ENCODE measurements at regions not wholly inside any gene's neighbourhood (a gene's known extent, or its start where the extent isn't known, plus 50 kb on each side); places are given as distances from the start of the nearest gene placed in this dataset.

GRCh38 chr20:11581271-11581670 is 336.4 kb upstream of the BTBD3 start:
- TF ChIP-seq, protein P1, sequence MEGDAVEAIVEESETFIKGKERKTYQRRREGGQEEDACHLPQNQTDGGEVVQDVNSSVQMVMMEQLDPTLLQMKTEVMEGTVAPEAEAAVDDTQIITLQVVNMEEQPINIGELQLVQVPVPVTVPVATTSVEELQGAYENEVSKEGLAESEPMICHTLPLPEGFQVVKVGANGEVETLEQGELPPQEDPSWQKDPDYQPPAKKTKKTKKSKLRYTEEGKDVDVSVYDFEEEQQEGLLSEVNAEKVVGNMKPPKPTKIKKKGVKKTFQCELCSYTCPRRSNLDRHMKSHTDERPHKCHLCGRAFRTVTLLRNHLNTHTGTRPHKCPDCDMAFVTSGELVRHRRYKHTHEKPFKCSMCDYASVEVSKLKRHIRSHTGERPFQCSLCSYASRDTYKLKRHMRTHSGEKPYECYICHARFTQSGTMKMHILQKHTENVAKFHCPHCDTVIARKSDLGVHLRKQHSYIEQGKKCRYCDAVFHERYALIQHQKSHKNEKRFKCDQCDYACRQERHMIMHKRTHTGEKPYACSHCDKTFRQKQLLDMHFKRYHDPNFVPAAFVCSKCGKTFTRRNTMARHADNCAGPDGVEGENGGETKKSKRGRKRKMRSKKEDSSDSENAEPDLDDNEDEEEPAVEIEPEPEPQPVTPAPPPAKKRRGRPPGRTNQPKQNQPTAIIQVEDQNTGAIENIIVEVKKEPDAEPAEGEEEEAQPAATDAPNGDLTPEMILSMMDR (IDR thresholded peaks at IDR 0.05; ENCODE audit: insufficient read depth, low read length): no peak
- no peak overlapping the region for H3K4me3 ChIP-seq (ENCODE audit: low read depth, low read length)
- no peak for DNase-seq (ENCODE audit: low read depth)

DNA sequence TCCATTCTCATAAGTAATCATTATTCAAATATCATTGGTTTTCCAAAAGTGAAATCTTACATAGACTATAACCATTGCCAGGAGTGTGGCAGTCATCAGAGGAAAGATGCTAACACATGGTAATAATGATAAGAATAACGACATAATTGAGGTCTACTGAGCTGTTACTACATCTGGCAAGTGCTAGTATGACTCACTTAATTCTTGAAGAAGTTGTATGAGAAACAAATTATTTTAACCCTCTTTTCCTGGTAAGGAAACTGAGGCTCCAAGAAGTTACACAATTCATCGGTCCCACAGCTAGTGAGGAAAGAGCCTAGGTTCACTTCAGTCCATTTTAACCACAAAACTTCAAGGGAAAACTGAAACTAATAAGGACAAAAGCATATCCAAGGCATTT is 335.6 kb upstream of the BTBD3 start:
- DNase-seq (ENCODE audit: low read depth): peak; percentile 7
- no peak overlapping the region for H3K4me3 ChIP-seq (ENCODE audit: low read depth, low read length)

DNA sequence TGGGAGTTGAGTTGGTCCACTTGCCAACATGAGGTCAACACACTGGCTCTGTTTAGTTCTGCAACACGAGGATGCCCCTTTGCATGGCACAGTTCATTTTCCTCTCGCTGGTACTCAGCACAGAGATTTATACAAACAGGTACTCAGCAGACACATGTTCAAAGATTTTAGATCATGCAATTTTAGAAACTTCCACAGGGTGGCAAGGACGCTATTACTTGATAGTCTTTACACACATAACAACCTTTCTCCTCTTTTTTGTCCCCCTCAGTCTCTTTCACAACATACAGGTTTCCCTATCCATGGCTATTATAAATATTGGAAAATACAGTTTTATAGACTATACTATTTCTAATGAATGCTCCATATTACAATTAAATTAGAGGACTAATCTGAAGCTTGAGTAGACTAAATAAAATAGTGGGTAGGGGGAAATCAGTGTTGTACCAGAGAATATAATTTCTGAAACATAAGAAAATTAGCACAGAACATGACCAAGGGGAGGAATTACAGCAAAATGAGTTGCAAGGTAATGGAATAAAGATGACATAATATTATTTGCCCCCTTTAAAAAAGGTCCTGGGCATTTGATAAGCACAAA is 331.8 kb upstream of the BTBD3 start:
- peak; percentile 15 for DNase-seq (ENCODE audit: low read depth)
- TF ChIP-seq, protein P1 (IDR thresholded peaks at IDR 0.05; ENCODE audit: insufficient read depth, low read length): peak; percentile 22
- no peak overlapping the region for H3K4me3 ChIP-seq (ENCODE audit: low read depth, low read length)

More for the DNA sequence above, 335.6 kb upstream of the BTBD3 start:
- TF ChIP-seq, protein P1 (IDR thresholded peaks at IDR 0.05; ENCODE audit: insufficient read depth, low read length): no peak

DNA sequence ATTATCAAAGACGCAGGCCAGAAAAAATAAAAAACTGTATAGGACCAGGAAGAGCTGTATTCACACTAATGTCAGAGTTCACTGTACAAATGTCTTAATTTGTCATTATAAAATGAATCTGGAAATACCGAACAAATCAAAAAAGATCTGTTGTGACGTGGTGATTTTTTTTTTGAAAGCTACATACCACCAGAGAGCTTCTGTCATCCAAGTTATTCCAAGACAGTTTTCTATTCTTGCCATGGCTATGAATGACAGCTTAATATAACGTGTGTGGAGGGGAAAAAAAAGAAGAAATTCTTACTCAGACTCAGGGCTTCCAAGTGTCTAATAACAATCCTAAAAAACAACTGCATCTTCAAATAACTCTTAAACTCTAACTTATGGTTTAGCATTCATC is 328.8 kb upstream of the BTBD3 start:
- TF ChIP-seq, protein P1 (IDR thresholded peaks at IDR 0.05; ENCODE audit: insufficient read depth, low read length): no peak
- no peak for DNase-seq (ENCODE audit: low read depth)
- H3K4me3 ChIP-seq (ENCODE audit: low read depth, low read length): no peak overlapping the region

GRCh38 chr20:11591965-11592364 is 325.7 kb upstream of the BTBD3 start:
- DNase-seq (ENCODE audit: low read depth): no peak
- H3K4me3 ChIP-seq (ENCODE audit: low read depth, low read length): no peak overlapping the region
- TF ChIP-seq, protein P1 (IDR thresholded peaks at IDR 0.05; ENCODE audit: insufficient read depth, low read length): no peak

DNA sequence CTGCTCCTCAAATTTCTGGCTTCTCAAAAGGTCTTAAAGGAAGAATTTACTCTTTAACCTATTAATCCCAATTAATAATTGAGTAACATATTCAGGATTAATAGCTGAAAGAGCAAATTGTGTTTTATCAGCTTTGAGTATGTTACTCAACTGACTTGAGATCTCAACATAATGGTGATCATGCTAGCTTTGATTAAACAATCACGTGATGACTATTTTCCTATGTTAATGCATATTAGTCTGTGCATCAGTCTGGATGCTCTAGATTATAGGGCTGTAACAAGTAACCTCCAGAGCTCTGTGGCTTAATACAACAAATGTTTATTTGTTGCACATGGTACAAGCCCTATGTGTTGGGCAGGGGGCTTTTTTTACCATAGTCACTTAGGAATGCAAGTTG is 313.4 kb upstream of the BTBD3 start:
- no peak for DNase-seq (ENCODE audit: low read depth)
- TF ChIP-seq, protein P1 (IDR thresholded peaks at IDR 0.05; ENCODE audit: insufficient read depth, low read length): no peak
- H3K4me3 ChIP-seq (ENCODE audit: low read depth, low read length): no peak overlapping the region

DNA sequence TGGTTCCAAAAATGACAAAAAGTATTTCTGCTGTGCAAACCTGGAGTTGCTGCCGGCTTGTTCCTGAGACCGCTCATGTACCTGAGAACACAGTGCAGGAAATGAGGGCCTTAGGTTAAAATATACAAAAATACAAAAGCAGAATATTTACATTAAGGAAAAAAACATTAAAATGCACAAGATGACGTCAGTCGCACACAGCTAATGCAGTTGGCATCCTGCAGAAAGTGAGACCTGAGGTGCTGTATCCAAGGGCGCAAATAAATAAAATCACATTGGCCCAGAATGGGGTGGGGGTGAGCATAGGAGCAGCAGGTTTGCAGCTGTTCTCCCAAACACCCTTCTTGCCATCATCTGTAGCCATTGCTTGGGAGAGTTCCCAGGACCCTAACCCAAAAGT is 310.6 kb upstream of the BTBD3 start:
- TF ChIP-seq, protein P1 (IDR thresholded peaks at IDR 0.05; ENCODE audit: insufficient read depth, low read length): no peak
- DNase-seq (ENCODE audit: low read depth): no peak
- H3K4me3 ChIP-seq (ENCODE audit: low read depth, low read length): no peak overlapping the region

Measured in fibroblast of the aortic adventitia (primary cell).